ENCODE measurements at regions not wholly inside any gene's neighbourhood (a gene's known extent, or its start where the extent isn't known, plus 50 kb on each side); places are given as distances from the start of the nearest gene placed in this dataset.

GRCh38 chrY:19321701-19322100 is 422.8 kb downstream of the KDM5D start:
- no peak for TF ChIP-seq YY1 (IDR thresholded peaks at IDR 0.05; ENCODE audit: insufficient read depth, insufficient read length)
- TF ChIP-seq SUZ12 (IDR thresholded peaks at IDR 0.05; ENCODE audit: extremely low read depth, insufficient read depth, insufficient read length): no peak
- TF ChIP-seq ZNF274 (IDR thresholded peaks at IDR 0.05; ENCODE audit: low read depth, low read length): no peak
